Gastroesophageal sphincter (tissue), 4 donors: ENCODE measurements at regions not wholly inside any gene's neighbourhood (a gene's known extent, or its start where the extent isn't known, plus 50 kb on each side); places are given as distances from the start of the nearest gene placed in this dataset.
A peak's percentile ranks its signal among the peaks of the same experiment; 100 is the strongest.

ENCODE experiments used
- ATAC-seq: fragments of 150-250 bp; one replicate; pipeline ENCODE4 v1.9.1; 2016; ENCODE audit warnings: mild to moderate bottlenecking, moderate library complexity
- H3K27ac ChIP-seq, 4 donors: fragments of 200-600 bp; sonication (generic) in 3 of 4; 1 replicate in 3 of 4; 2 replicates in 1 of 4; pipeline ENCODE4 v1.5.1; 2016 to 2019
- H3K27me3 ChIP-seq: fragments of 200-600 bp; sonication (generic); one replicate; pipeline ENCODE4 v1.5.1; 2019
- H3K36me3 ChIP-seq, 2 donors: fragments of 200-600 bp; sonication (generic); one replicate each; pipeline ENCODE4 v1.5.1; 2019; ENCODE audit warnings: control low read depth in 1 of 2
- H3K4me1 ChIP-seq, 3 donors: fragments of 200-600 bp; sonication (generic); 1 replicate in 2 of 3; 2 replicates in 1 of 3; pipeline ENCODE4 v1.5.1; 2016 to 2019; ENCODE audit warnings: control low read depth in 2 of 3
- H3K4me3 ChIP-seq, 2 donors: fragments of 200-600 bp; sonication (generic); one replicate each; pipeline ENCODE4 v1.5.1; 2019; ENCODE audit warnings: mild to moderate bottlenecking in 1 of 2, moderate library complexity in 1 of 2
- H3K9me3 ChIP-seq, 3 donors: fragments of 200-600 bp; sonication (generic); one replicate each; pipeline ENCODE4 v1.5.1; 2017 to 2019; ENCODE audit warnings: control low read depth in 2 of 3
- CTCF ChIP-seq, 4 experiments: fragments of 200-600 bp in 2 of 4; fragments of 450-650 bp in 2 of 4; sonication (generic) in 1 of 4; IDR thresholded peaks; one replicate each; pipeline ENCODE4 v1.5.1; 2017 to 2019; ENCODE audit warnings: antibody characterized with exemption in 4 of 4, mild to moderate bottlenecking in 2 of 4, moderate library complexity in 2 of 4
- EP300 ChIP-seq: sonication (generic); formaldehyde crosslinking; IDR thresholded peaks from one replicate; pipeline ENCODE4 v1.6.1; 2017; ENCODE audit warnings: antibody characterized with exemption, mild to moderate bottlenecking
- POLR2A ChIP-seq, 2 donors: fragments of 450-650 bp; IDR thresholded peaks; one replicate each; pipeline ENCODE4 v1.6.1; 2017; ENCODE audit warnings: antibody characterized with exemption in 2 of 2, mild to moderate bottlenecking in 2 of 2, moderate library complexity in 1 of 2
- POLR2AphosphoS5 ChIP-seq: sonication (generic); formaldehyde crosslinking; IDR thresholded peaks from one replicate; pipeline ENCODE4 v1.6.1; 2017; ENCODE audit warnings: antibody characterized with exemption
- WGBS, 2 donors: methylation state at CpG; one replicate each; pipeline ENCODE4 v1.1.5; 2018; ENCODE audit warnings: low coverage in 1 of 2; 5-methylcytosine and 5-hydroxymethylcytosine counted together

DNA sequence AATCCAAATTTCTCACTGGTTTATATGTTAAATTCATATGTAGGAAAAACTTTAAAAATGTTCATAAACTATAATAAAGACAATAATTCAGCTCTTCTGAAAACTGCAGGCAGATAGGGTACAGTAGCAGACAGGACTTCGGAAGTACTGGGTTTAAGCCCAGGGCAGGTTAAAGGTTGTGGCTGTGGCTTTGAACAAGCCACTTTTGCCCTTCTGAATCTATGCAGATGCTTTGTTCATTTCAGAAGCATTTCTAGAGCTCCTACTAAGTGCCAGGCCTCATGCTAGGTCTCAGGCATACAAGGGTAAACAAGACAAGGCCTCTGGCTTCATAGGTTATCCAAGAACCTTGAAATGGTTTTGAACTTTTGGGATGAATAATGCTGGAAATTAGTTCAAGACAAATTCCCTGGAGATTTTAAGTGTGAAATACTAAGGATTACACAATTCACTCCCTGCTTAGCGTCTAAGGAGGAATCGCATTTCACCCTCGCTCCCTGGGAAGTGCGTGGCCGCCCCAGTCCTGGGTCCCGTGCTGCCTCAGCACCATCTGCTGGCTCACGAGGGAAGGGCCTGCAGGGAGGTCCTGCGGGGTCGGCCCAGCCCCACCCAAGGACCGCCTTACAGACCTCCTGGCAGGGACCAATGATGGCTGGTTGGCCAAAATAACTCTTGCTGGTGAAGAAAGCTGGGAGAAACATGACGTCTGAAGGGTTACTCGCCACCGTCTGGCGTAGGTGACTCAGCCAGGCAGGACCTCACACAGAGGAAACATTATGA is 67.7 kb upstream of the L3MBTL4 start:
- WGBS, 2 donors, result 22% methylated on average over 4 of the region's 15 CpGs; no CpG with 5 or more reads in 1 of the 2 donors

GRCh38 chr18:6484659-6485058 is 69.9 kb upstream of the L3MBTL4 start:
- no peaks in the 10 kb centered on the region for H3K4me1 ChIP-seq
- no peaks in the 10 kb centered on the region for H3K9me3 ChIP-seq
- ATAC-seq, result no peak
- WGBS, 2 donors, result 55 to 73% methylated on average over 2 of the region's 2 CpGs
- no peaks in the 10 kb centered on the region for H3K36me3 ChIP-seq
- no peak overlapping the region for H3K27ac ChIP-seq
- no peaks in the 10 kb centered on the region for H3K27me3 ChIP-seq
- TF ChIP-seq POLR2A (IDR thresholded peaks at IDR 0.05), result no peak
- TF ChIP-seq EP300, result no peak
- TF ChIP-seq POLR2AphosphoS5, result no peak
- TF ChIP-seq CTCF (IDR thresholded peaks at IDR 0.05), result no peak
- no peak overlapping the region for H3K4me3 ChIP-seq

More for the DNA sequence above, 67.7 kb upstream of the L3MBTL4 start:
- no peaks in the 10 kb centered on the region for H3K4me1 ChIP-seq
- H3K36me3 ChIP-seq, result no peaks in the 10 kb centered on the region
- no peak overlapping the region for H3K4me3 ChIP-seq
- H3K27me3 ChIP-seq, result no peaks in the 10 kb centered on the region
- ATAC-seq, result peak; percentile 95
- peak in 3 of 4 experiments; percentile 39 to 69 (median 41) for TF ChIP-seq CTCF (IDR thresholded peaks at IDR 0.05)
- TF ChIP-seq POLR2A (IDR thresholded peaks at IDR 0.05), result no peak
- H3K9me3 ChIP-seq, result no peaks in the 10 kb centered on the region
- no peak overlapping the region for H3K27ac ChIP-seq

DNA sequence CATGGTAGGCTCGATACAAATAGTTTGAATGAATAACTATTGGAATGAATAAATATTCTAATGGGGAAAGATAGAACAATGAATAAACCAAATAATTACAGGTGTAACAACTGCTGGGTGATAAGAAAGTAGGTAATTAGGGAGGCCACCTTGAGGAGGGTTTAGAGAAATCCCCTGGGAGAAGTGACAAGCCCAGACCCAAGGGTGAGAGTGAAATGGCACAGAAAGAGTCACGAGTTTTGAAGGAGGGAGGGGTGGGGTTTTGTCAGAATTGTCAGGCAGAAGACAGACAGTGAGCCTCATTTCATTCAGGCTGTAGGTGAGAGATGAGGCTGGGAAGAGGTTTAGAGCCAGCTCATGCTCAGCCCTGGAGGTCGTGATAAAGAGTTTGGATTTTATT is 71.6 kb upstream of the L3MBTL4 start:
- TF ChIP-seq EP300 (no peak), POLR2AphosphoS5 (no peak), POLR2A (IDR thresholded peaks at IDR 0.05) (no peak), CTCF (IDR thresholded peaks at IDR 0.05) (no peak)
- WGBS, 2 donors, result 39 to 76% methylated on average over 3 of the region's 3 CpGs

GRCh38 chr18:6486764-6487426 is 72.2 kb upstream of the L3MBTL4 start:
- TF ChIP-seq EP300 (no peak), CTCF (IDR thresholded peaks at IDR 0.05) (no peak), POLR2A (IDR thresholded peaks at IDR 0.05) (no peak), POLR2AphosphoS5 (no peak)
- Histone ChIP-seq H3K27ac (no peak overlapping the region), H3K36me3 (no peaks in the 10 kb centered on the region), H3K4me1 (no peaks in the 10 kb centered on the region), H3K9me3 (no peaks in the 10 kb centered on the region), H3K4me3 (no peak overlapping the region), H3K27me3 (no peaks in the 10 kb centered on the region)
- ATAC-seq, result no peak
- 79 to 93% methylated on average over 2 to 5 of the region's 5 CpGs for WGBS, 2 donors

More for the DNA sequence above, 71.6 kb upstream of the L3MBTL4 start:
- Histone ChIP-seq H3K9me3 (no peaks in the 10 kb centered on the region), H3K36me3 (no peaks in the 10 kb centered on the region), H3K27ac (no peak overlapping the region), H3K4me3 (no peak overlapping the region), H3K27me3 (no peaks in the 10 kb centered on the region), H3K4me1 (no peaks in the 10 kb centered on the region)
- ATAC-seq, result no peak

DNA sequence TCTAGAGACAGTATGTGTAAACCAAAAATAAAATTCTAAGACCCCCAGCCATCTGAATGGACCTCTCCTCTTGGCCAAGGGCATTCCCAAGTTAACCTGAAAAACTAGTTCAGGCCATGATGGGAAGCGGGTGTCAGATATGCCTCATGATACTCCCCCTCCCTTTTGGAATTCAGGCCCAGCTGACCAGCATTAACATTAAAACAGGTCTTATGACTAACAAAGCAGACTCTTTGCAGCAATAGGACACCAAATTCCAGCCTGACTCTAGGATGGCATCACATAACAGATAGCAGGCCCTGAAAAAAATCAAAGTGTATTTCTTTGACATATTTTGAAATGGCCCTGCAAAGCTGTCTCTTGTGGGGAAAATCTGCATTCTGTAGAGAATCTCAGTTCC is 73.3 kb upstream of the L3MBTL4 start:
- TF ChIP-seq CTCF (IDR thresholded peaks at IDR 0.05) (no peak), POLR2AphosphoS5 (no peak), EP300 (no peak), POLR2A (IDR thresholded peaks at IDR 0.05) (no peak)
- whole genome bisulfite sequencing, 2 donors, result 80 to 100% methylated on average over 1 of the region's 1 CpG
- ATAC-seq, result no peak
- Histone ChIP-seq H3K4me3 (no peak overlapping the region), H3K4me1 (no peaks in the 10 kb centered on the region), H3K27me3 (no peaks in the 10 kb centered on the region), H3K27ac (no peak overlapping the region), H3K9me3 (no peaks in the 10 kb centered on the region), H3K36me3 (no peaks in the 10 kb centered on the region)
